IMR-90 (cell line): ENCODE measurements at regions not wholly inside any gene's neighbourhood (a gene's known extent, or its start where the extent isn't known, plus 50 kb on each side); places are given as distances from the start of the nearest gene placed in this dataset.

Source experiments
- ATAC-seq: fragments of 200-7000 bp; cut with Tn5 transposase; 2 replicates; pipeline ENCODE4 v1.9.1; 2020; ENCODE audit warnings: low read depth, mild to moderate bottlenecking, moderate library complexity
- BruUV-seq: library from RNA; stranded (reverse); fragments of 400-500 nt; replicated peaks from 2 replicates; lab custom pipeline; 2021; lab: Mats Ljungman, UMichigan
- CTCF ChIA-PET: fragments of 300-600 bp; formaldehyde crosslinking; extraction: SDS; loops from one replicate; lab custom pipeline; 2021; ENCODE audit warnings: antibody characterized with exemption; lab: Yijun Ruan, JAX
- POLR2A ChIA-PET: fragments of 300-600 bp; sonication (Branson Sonifier 250); formaldehyde crosslinking; loops from one replicate; lab custom pipeline; 2022; ENCODE audit warnings: antibody characterized with exemption; ENCODE audit not compliant: unreplicated experiment; lab: Charles Lee
- DNase-seq: peaks from one replicate; pipeline ENCODE4 v3.0.0; 2013
- H2AFZ ChIP-seq: replicated peaks from 2 replicates; pipeline ENCODE3; 2013; ENCODE audit warnings: low read length, mild to moderate bottlenecking; ENCODE audit not compliant: poor library complexity
- H2AK5ac ChIP-seq: 2 replicates; pipeline ENCODE4 v1.6.1; 2013; ENCODE audit warnings: low read depth, low read length, inconsistent platforms
- H2AK9ac ChIP-seq: replicated peaks from 2 replicates; pipeline ENCODE3; 2013; ENCODE audit warnings: mild to moderate bottlenecking, low read depth, low read length, moderate library complexity; ENCODE audit not compliant: poor library complexity
- H2BK120ac ChIP-seq: 2 replicates; pipeline ENCODE4 v1.6.1; 2013; ENCODE audit warnings: low read depth, low read length, inconsistent platforms
- H2BK15ac ChIP-seq: 3 replicates; pipeline ENCODE4 v1.6.1; 2013; ENCODE audit warnings: low read depth, low read length, inconsistent platforms
- H2BK20ac ChIP-seq: 2 replicates; pipeline ENCODE4 v1.6.1; 2013; ENCODE audit warnings: low read depth, mild to moderate bottlenecking, inconsistent platforms, low read length, moderate library complexity
- H2BK5ac ChIP-seq: 2 replicates; pipeline ENCODE4 v1.6.1; 2013; ENCODE audit warnings: mild to moderate bottlenecking, low read depth, low read length, inconsistent platforms; ENCODE audit not compliant: poor library complexity, severe bottlenecking
- H3K14ac ChIP-seq: replicated peaks from 2 replicates; pipeline ENCODE4 v1.6.1; 2013; ENCODE audit warnings: low read depth, low read length, inconsistent platforms
- H3K18ac ChIP-seq: 2 replicates; pipeline ENCODE4 v1.6.1; 2013; ENCODE audit warnings: low read depth, low read length, control low read depth
- H3K23ac ChIP-seq: 2 replicates; pipeline ENCODE4 v1.6.1; 2013; ENCODE audit warnings: low read depth, low read length, inconsistent platforms
- H3K27ac ChIP-seq: 2 replicates; pipeline ENCODE4 v1.5.1; 2013; ENCODE audit warnings: mild to moderate bottlenecking, control low read depth, low read length; ENCODE audit not compliant: insufficient read depth
- H3K27me3 ChIP-seq: 2 replicates; pipeline ENCODE4 v1.6.1; 2013; ENCODE audit warnings: low read length; ENCODE audit not compliant: control insufficient read depth, insufficient read depth
- H3K36me3 ChIP-seq: 2 replicates; pipeline ENCODE4 v1.6.1; 2013; ENCODE audit warnings: low read length, mixed read lengths; ENCODE audit not compliant: control insufficient read depth, insufficient read depth
- H3K4ac ChIP-seq: 2 replicates; pipeline ENCODE4 v1.6.1; 2013; ENCODE audit warnings: low read depth, low read length, inconsistent platforms
- H3K4me1 ChIP-seq: 2 replicates; pipeline ENCODE4 v1.6.1; 2013; ENCODE audit warnings: low read length, mixed read lengths; ENCODE audit not compliant: control insufficient read depth, insufficient read depth
- H3K4me2 ChIP-seq: 2 replicates; pipeline ENCODE4 v1.6.1; 2013; ENCODE audit warnings: low read depth, mild to moderate bottlenecking, control low read depth, low read length, moderate library complexity
- H3K4me3 ChIP-seq: 2 replicates; pipeline ENCODE4 v1.5.1; 2013; ENCODE audit warnings: low read depth, mild to moderate bottlenecking, control low read depth, low read length, moderate library complexity; ENCODE audit not compliant: insufficient read depth
- H3K56ac ChIP-seq: 2 replicates; pipeline ENCODE4 v1.6.1; 2013; ENCODE audit warnings: low read length, inconsistent platforms; ENCODE audit not compliant: insufficient read depth; ENCODE audit errors: extremely low read depth
- H3K79me1 ChIP-seq, 2 experiments: 2 replicates each; pipeline ENCODE4 v1.6.1; 2013; ENCODE audit warnings: low read length in 2 of 2, inconsistent platforms in 1 of 2, low read depth in 1 of 2
- H3K9ac ChIP-seq: 2 replicates; pipeline ENCODE4 v1.6.1; 2013; ENCODE audit warnings: low read depth, low read length, control low read depth
- H3K9me1 ChIP-seq: 2 replicates; pipeline ENCODE4 v1.6.1; 2013; ENCODE audit warnings: low read length, inconsistent platforms; ENCODE audit not compliant: insufficient read depth
- H3K9me3 ChIP-seq: 2 replicates; pipeline ENCODE4 v1.6.1; 2013; ENCODE audit warnings: low read length; ENCODE audit not compliant: control insufficient read depth, insufficient read depth
- H4K20me1 ChIP-seq: 2 replicates; pipeline ENCODE4 v1.6.1; 2013; ENCODE audit warnings: low read length, inconsistent platforms; ENCODE audit not compliant: insufficient read depth
- H4K5ac ChIP-seq: 2 replicates; pipeline ENCODE4 v1.6.1; 2013; ENCODE audit warnings: mild to moderate bottlenecking, low read depth, low read length, control low read depth
- H4K8ac ChIP-seq, 2 experiments: 2 replicates each; pipeline ENCODE4 v1.6.1; 2013; ENCODE audit warnings: low read depth in 2 of 2, low read length in 2 of 2, control low read depth in 1 of 2, inconsistent platforms in 1 of 2
- H4K91ac ChIP-seq: 2 replicates; pipeline ENCODE4 v1.6.1; 2013; ENCODE audit warnings: low read depth, low read length, inconsistent platforms; ENCODE audit not compliant: insufficient read depth
- FOS ChIP-seq: fragments of 150-350 bp; IDR thresholded peaks from 2 replicates; pipeline ENCODE4 v1.6.1; 2016; ENCODE audit warnings: low read depth, low read length
- MXI1 ChIP-seq: IDR thresholded peaks from 2 replicates; pipeline ENCODE4 v1.6.1; 2012; ENCODE audit warnings: low read depth, mild to moderate bottlenecking, low read length, moderate library complexity, borderline replicate concordance
- NFE2L2 ChIP-seq: fragments of 150-350 bp; IDR thresholded peaks from 2 replicates; pipeline ENCODE4 v1.6.1; 2016; ENCODE audit warnings: low read depth, mild to moderate bottlenecking, low read length
- RCOR1 ChIP-seq: IDR thresholded peaks from 2 replicates; pipeline ENCODE4 v1.6.1; 2012; ENCODE audit warnings: mild to moderate bottlenecking, low read length, improper control_type of control experiment; ENCODE audit not compliant: insufficient replicate concordance
- SMC3 ChIP-seq: fragments of 150-350 bp; IDR thresholded peaks from 2 replicates; pipeline ENCODE4 v1.6.1; 2016; ENCODE audit warnings: low read depth, mild to moderate bottlenecking, antibody characterized with exemption, low read length, moderate library complexity
- USF2 ChIP-seq: fragments of 150-350 bp; IDR thresholded peaks from 2 replicates; pipeline ENCODE4 v1.6.1; 2017; ENCODE audit warnings: mild to moderate bottlenecking, antibody characterized with exemption, low read length, low read depth
- WGBS, 2 experiments: methylation state at CpG; one replicate each; pipeline versions ENCODE4 v1.1.5 to v1.1.7; 2013; ENCODE audit warnings: missing lambda C conversion rate in 2 of 2; ENCODE audit not compliant: insufficient read length in 1 of 2; ENCODE audit errors: extremely low coverage in 2 of 2; 5-methylcytosine and 5-hydroxymethylcytosine counted together
- dilution Hi-C: fragments of 300-500 bp; cut with HindIII; formaldehyde crosslinking; loops from one replicate; pipeline ENCODE4 v1.14.3; 2018; ENCODE audit warnings: low sequenced_read_pairs; ENCODE audit not compliant: unreplicated experiment
- in situ Hi-C: fragments of 300-500 bp; cut with MboI; formaldehyde crosslinking; loops from 3 replicates; pipeline ENCODE4 v1.14.3; 2019; ENCODE audit warnings: low sequenced_read_pairs, inconsistent platforms, mixed read lengths
- intact Hi-C: fragments of 100-400 bp; cut with micrococcal nuclease; formaldehyde crosslinking; loops from 2 replicates; pipeline ENCODE4 v1.10.0; 2022

GRCh38 chr11:114909866-114910265 is 231.5 kb downstream of the NXPE2 start:
- H3K4me1 ChIP-seq: no peaks in the 10 kb centered on the region
- no peak overlapping the region for H4K91ac ChIP-seq
- H3K4me3 ChIP-seq: no peak overlapping the region
- H4K20me1 ChIP-seq: no peaks in the 10 kb centered on the region
- H3K18ac ChIP-seq: no peak overlapping the region
- H4K8ac ChIP-seq: no peak overlapping the region
- no peak for DNase-seq
- no peak overlapping the region for H2BK15ac ChIP-seq
- no peak overlapping the region for H2BK5ac ChIP-seq
- no peak overlapping the region for H2BK120ac ChIP-seq
- intact Hi-C loops (no loop called here), in situ Hi-C loops (no loop called here), dilution Hi-C loops (no loop called here)
- no peak overlapping the region for H3K27ac ChIP-seq
- H3K9ac ChIP-seq: no peak overlapping the region
- TF ChIP-seq SMC3 (no peak), FOS (no peak), NFE2L2 (no peak), RCOR1 (no peak), USF2 (no peak), MXI1 (no peak)
- no peak overlapping the region for H2BK20ac ChIP-seq
- no peak overlapping the region for H2AFZ ChIP-seq
- H3K56ac ChIP-seq: no peak overlapping the region
- no peaks in the 10 kb centered on the region for H3K79me1 ChIP-seq
- no peaks in the 10 kb centered on the region for H3K27me3 ChIP-seq
- WGBS, 2 experiments: 45% methylated on average over 2 of the region's 3 CpGs; no CpG with 5 or more reads in 1 of the 2 experiments
- H3K14ac ChIP-seq: no peak overlapping the region
- H2AK9ac ChIP-seq: no peak overlapping the region
- H4K5ac ChIP-seq: no peak overlapping the region
- H3K23ac ChIP-seq: no peak overlapping the region
- H3K36me3 ChIP-seq: no peaks in the 10 kb centered on the region
- H3K4me2 ChIP-seq: no peak overlapping the region
- no peak overlapping the region for H2AK5ac ChIP-seq
- H3K9me1 ChIP-seq: no peaks in the 10 kb centered on the region
- H3K9me3 ChIP-seq: peaks cover 9% of the 10 kb centered on the region
- ChIA-PET CTCF (interaction anchor here (0.6 kb wide), 1 partner anchor 36 kb away, joined by 3 read pairs; no protein-coding TSS in a partner anchor), POLR2A (no interaction called here)
- no peak for ATAC-seq
- BruUV-seq: no TSS peak
- no peak overlapping the region for H3K4ac ChIP-seq
